CD4-positive, alpha-beta T cell treated with Interleukin-2 at 100 ng/mL for 4 hours (primary cell): ENCODE measurements at regions not wholly inside any gene's neighbourhood (a gene's known extent, or its start where the extent isn't known, plus 50 kb on each side); places are given as distances from the start of the nearest gene placed in this dataset.

Experiments used
- DNase-seq: peaks from one replicate; pipeline ENCODE4 v3.0.0-alpha.2; 2020; ENCODE audit warnings: low spot score

- peak; percentile 32 for DNase-seq
Measured at GRCh38 chr14:65356327-65356836, 56.1 kb upstream of the FUT8 start.

- no peak for DNase-seq
Measured at GRCh38 chr14:65357113-65357512, 55.4 kb upstream of the FUT8 start.

DNA sequence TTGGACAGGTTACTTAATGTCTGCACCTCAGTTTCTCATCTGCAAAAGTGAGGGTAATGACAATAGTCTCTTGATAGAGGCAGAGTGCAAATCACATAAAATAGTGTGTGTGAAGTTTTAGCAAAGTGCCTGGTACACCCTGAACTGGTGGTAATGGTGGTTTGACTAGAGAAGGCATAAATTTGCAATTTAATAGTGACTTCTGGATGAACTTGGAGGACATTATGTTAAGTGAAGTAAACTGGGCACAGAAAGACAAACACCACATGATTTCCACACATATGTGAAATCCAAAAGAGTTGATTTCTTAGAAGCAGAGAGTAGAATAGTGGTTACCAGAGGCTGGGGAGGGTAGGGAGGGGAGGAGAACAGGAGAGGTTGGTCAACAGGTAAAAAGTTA, 54.8 kb upstream of the FUT8 start:
- DNase-seq = no peak

- DNase-seq = no peak
Measured at GRCh38 chr14:65359503-65359902, 53.0 kb upstream of the FUT8 start.

DNA sequence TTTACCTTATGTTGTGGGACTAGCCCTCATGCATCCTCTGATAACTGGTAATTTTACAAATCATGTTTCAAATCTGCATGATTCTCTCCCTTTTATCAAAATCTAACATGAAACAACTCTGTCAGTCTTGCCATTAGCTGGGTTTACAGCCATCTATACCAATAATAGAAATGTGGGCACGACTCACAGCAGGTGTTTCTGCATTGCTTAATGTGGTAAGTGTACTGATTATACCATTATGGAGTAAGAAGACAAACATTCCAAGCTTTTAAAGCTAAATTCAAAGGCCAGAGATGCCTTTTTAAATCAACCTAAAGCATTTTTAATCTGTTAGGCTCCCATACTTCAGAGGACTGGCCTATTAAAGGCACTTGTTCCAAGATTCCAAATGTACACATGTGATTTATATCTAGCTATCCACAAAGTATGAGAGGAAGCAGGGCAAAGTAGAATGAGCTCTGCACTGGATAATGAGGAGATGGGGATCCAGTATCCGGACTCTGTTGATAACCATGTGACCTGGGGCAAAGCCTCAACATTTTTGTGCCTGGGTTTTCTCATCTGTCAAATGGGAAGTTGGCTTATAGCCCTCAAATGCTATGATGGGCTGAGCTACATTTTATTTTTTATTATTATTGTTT, 52.3 kb upstream of the FUT8 start:
- no peak for DNase-seq

GRCh38 chr14:65361920-65362319, 50.6 kb upstream of the FUT8 start:
- no peak for DNase-seq
